ENCODE measurements at regions not wholly inside any gene's neighbourhood (a gene's known extent, or its start where the extent isn't known, plus 50 kb on each side); places are given as distances from the start of the nearest gene placed in this dataset.

DNA sequence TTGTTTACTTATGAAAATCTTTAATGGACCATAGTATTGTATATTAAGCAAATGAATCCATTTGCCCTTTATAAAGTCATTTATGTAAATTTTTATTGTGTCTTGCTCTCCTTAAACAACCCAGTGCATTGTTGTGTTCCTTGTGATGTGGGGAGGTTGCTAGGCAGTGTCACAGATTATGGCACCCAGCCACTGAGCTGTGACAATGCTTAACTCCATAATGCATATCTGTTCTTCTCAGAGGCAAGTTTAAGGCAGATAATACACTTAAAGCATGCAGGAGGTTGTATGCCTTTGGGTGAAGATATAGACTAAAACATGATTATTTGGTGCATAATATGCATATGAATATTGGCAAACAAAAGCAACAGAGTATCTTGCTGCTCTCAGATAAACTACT is 269.6 kb upstream of the RIOK2 start:
- no peak for TF ChIP-seq TAF1 (IDR thresholded peaks at IDR 0.05; ENCODE audit: borderline replicate concordance, insufficient read depth, low read length)
- TF ChIP-seq SIN3A (IDR thresholded peaks at IDR 0.05; ENCODE audit: borderline replicate concordance, insufficient read depth, low read length) = no peak

DNA sequence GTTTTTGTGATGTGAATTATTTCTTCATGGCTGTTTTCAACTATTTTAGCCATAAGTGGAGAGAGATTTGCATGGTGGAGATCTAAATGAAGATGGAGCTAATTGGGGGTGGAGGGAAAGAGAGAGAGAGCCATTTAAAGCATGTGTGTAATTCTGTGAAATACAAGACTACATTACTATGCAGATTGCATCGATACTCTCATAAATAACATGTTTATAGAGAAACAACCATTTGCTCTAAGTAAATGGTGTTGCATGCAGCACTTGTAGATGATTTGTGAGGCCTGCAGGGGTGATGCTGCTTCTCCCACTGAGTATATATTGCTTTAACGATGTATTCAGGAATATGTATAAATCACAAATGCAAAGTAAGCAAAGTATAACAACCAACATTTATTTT is 270.2 kb upstream of the RIOK2 start:
- TF ChIP-seq TAF1 (IDR thresholded peaks at IDR 0.05; ENCODE audit: borderline replicate concordance, insufficient read depth, low read length) (no peak), FOXP2 (optimal IDR thresholded peaks at IDR 0.05; ENCODE audit: borderline replicate concordance, extremely low read depth, extremely low read length, insufficient read depth) (no peak), SIN3A (IDR thresholded peaks at IDR 0.05; ENCODE audit: borderline replicate concordance, insufficient read depth, low read length) (no peak), POLR2AphosphoS5 (IDR thresholded peaks at IDR 0.05; ENCODE audit: low read depth, low read length) (no peak)
- TF ChIP-seq, protein P1, sequence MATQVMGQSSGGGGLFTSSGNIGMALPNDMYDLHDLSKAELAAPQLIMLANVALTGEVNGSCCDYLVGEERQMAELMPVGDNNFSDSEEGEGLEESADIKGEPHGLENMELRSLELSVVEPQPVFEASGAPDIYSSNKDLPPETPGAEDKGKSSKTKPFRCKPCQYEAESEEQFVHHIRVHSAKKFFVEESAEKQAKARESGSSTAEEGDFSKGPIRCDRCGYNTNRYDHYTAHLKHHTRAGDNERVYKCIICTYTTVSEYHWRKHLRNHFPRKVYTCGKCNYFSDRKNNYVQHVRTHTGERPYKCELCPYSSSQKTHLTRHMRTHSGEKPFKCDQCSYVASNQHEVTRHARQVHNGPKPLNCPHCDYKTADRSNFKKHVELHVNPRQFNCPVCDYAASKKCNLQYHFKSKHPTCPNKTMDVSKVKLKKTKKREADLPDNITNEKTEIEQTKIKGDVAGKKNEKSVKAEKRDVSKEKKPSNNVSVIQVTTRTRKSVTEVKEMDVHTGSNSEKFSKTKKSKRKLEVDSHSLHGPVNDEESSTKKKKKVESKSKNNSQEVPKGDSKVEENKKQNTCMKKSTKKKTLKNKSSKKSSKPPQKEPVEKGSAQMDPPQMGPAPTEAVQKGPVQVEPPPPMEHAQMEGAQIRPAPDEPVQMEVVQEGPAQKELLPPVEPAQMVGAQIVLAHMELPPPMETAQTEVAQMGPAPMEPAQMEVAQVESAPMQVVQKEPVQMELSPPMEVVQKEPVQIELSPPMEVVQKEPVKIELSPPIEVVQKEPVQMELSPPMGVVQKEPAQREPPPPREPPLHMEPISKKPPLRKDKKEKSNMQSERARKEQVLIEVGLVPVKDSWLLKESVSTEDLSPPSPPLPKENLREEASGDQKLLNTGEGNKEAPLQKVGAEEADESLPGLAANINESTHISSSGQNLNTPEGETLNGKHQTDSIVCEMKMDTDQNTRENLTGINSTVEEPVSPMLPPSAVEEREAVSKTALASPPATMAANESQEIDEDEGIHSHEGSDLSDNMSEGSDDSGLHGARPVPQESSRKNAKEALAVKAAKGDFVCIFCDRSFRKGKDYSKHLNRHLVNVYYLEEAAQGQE (IDR thresholded peaks at IDR 0.05; ENCODE audit: insufficient read depth in 1 of 2, low read depth in 2 of 2, low read length in 2 of 2) = no peak

DNA sequence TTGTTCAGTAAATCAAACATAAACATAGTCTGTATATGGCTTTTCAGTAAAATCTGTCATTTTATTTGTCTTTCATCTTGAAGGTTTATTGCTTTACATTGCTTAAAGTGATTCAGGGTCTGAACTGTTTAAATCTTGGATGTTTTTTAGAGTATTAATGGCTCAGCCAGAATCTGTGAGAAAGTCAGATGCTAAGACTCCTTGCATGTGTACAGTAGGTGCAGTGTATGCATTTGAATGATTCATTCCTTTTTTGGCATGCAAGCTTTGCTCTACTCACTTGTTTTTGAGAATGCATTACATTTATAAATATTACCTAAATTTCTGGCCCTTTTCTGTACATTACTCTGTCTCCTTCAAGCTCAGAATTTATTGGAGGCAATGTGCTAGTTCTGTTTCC is 271.0 kb upstream of the RIOK2 start:
- TF ChIP-seq, protein P1 (IDR thresholded peaks at IDR 0.05; ENCODE audit: insufficient read depth in 1 of 2, low read depth in 2 of 2, low read length in 2 of 2) = no peak
- no peak for TF ChIP-seq FOXP2 (optimal IDR thresholded peaks at IDR 0.05; ENCODE audit: borderline replicate concordance, extremely low read depth, extremely low read length, insufficient read depth)
- no peak for TF ChIP-seq POLR2AphosphoS5 (IDR thresholded peaks at IDR 0.05; ENCODE audit: low read depth, low read length)
- TF ChIP-seq SIN3A (IDR thresholded peaks at IDR 0.05; ENCODE audit: borderline replicate concordance, insufficient read depth, low read length) = no peak
- TF ChIP-seq TAF1 (IDR thresholded peaks at IDR 0.05; ENCODE audit: borderline replicate concordance, insufficient read depth, low read length) = no peak

DNA sequence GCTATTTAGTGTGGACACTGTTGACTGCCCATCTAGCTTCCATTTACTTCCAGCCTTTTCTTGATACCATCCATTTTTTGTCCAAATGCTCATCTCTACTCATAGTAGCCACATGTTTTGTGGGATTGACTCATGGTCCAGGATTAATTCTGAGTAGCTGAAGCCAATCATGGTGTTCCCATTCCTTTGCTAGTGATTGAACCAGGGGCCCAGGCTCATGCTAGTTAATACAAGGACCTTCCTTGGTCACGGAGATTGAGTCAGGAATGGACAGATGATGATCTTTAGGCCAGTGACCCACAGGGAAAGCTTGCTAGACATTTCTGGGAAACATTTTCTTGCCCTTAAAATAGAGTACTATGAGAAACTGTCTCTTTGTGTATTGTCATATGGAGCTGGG is 272.9 kb upstream of the RIOK2 start:
- TF ChIP-seq SIN3A (IDR thresholded peaks at IDR 0.05; ENCODE audit: borderline replicate concordance, insufficient read depth, low read length) (no peak), POLR2AphosphoS5 (IDR thresholded peaks at IDR 0.05; ENCODE audit: low read depth, low read length) (no peak), TAF1 (IDR thresholded peaks at IDR 0.05; ENCODE audit: borderline replicate concordance, insufficient read depth, low read length) (no peak), FOXP2 (optimal IDR thresholded peaks at IDR 0.05; ENCODE audit: borderline replicate concordance, extremely low read depth, extremely low read length, insufficient read depth) (no peak)
- TF ChIP-seq, protein P1 (IDR thresholded peaks at IDR 0.05; ENCODE audit: insufficient read depth in 1 of 2, low read depth in 2 of 2, low read length in 2 of 2) = no peak

DNA sequence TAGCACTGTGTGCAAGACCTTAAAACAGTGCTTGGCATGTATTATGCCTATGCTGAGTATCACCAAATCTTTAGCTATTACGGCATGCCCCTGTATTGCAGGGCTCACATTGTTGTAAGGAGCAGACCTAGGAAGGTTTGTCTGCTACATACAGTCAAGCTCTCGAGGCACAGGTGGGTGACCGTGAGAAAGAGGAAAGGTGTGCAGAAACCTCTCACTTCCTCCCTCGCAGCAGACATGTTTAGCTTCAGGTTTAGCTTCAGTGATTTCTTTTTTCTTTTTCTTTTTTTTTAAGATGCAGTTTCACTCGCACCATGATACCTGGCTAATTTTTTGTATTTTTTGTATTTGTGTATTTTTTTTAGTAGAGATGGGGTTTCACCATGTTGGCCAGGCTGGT is 275.8 kb upstream of the RIOK2 start:
- TF ChIP-seq SIN3A (IDR thresholded peaks at IDR 0.05; ENCODE audit: borderline replicate concordance, insufficient read depth, low read length) (no peak), POLR2AphosphoS5 (IDR thresholded peaks at IDR 0.05; ENCODE audit: low read depth, low read length) (no peak), FOXP2 (optimal IDR thresholded peaks at IDR 0.05; ENCODE audit: borderline replicate concordance, extremely low read depth, extremely low read length, insufficient read depth) (no peak), TAF1 (IDR thresholded peaks at IDR 0.05; ENCODE audit: borderline replicate concordance, insufficient read depth, low read length) (no peak)

DNA sequence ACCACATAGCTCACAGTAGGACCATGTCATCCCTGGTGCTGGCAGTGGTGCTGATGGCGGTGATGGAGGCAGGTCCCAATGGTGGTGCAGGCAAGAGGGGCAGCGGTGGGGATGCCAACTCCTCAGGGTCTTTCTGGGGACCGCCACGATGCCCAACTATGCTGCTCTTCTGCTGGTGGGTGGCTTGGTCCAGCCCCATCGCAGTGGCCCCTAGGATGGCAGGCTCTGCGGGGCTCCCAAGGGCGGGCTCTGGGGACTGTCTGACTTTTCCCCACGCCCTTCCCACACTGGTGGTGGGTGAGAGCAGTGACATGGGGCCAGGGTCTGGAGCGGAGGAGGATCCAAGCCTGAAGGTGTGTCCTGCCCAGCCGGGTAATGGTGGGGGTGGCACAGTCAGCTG is 288.9 kb upstream of the RIOK2 start:
- TF ChIP-seq POLR2AphosphoS5 (IDR thresholded peaks at IDR 0.05; ENCODE audit: low read depth, low read length) = no peak
- TF ChIP-seq, protein P1 (IDR thresholded peaks at IDR 0.05; ENCODE audit: insufficient read depth in 1 of 2, low read depth in 2 of 2, low read length in 2 of 2) = no peak
